SK-N-SH (cell line): ENCODE measurements at regions not wholly inside any gene's neighbourhood (a gene's known extent, or its start where the extent isn't known, plus 50 kb on each side); places are given as distances from the start of the nearest gene placed in this dataset.

ENCODE experiments used
- CTCF ChIA-PET: fragments of 300-600, 350-600 bp; formaldehyde crosslinking; extraction: SDS; loops from one replicate; lab custom pipeline; 2021; lab: Yijun Ruan, JAX
- POLR2A ChIA-PET: fragments of 350-600 bp; sonication (Branson Sonifier 250); formaldehyde crosslinking; extraction: SDS; loops from one replicate; lab custom pipeline; 2020; ENCODE audit warnings: antibody characterized with exemption, inconsistent platforms; lab: Yijun Ruan, JAX
- DNase-seq: peaks from one replicate; pipeline ENCODE4 v3.0.0; 2012
- H2AFZ ChIP-seq: fragments of 200-600 bp; sonication (generic); 2 replicates; pipeline ENCODE4 v1.8.1; 2016; ENCODE audit warnings: antibody characterized with exemption, mild to moderate bottlenecking, low read depth
- H3F3A ChIP-seq: fragments of 200-600 bp; sonication (generic); replicated peaks from 2 replicates; pipeline ENCODE3; 2016; ENCODE audit warnings: antibody characterized with exemption, mild to moderate bottlenecking; ENCODE audit not compliant: insufficient read depth
- H3K27ac ChIP-seq, 2 experiments: fragments of 200-500 bp in 1 of 2; fragments of 200-600 bp in 1 of 2; sonication (Bioruptor generic) in 1 of 2; sonication (generic), shearing (Covaris generic) in 1 of 2; 2 replicates each; pipeline versions ENCODE4 v1.5.1 to v1.6.1; 2014 to 2016; ENCODE audit warnings: low read depth in 2 of 2, inconsistent platforms in 1 of 2, low read length in 1 of 2, mild to moderate bottlenecking in 1 of 2, mixed read lengths in 1 of 2
- H3K27me3 ChIP-seq: fragments of 200-600 bp; sonication (generic), shearing (Covaris generic); 2 replicates; pipeline ENCODE4 v1.6.1; 2016; ENCODE audit warnings: mixed run types; ENCODE audit not compliant: insufficient read depth
- H3K36me3 ChIP-seq, 2 experiments: fragments of 200-500 bp in 1 of 2; fragments of 200-600 bp in 1 of 2; sonication (Bioruptor generic) in 1 of 2; sonication (generic) in 1 of 2; replicated peaks in 1 of 2; 2 replicates each; pipeline versions ENCODE3 to v1.5.1; 2014 to 2016; ENCODE audit warnings: low read length in 1 of 2, mild to moderate bottlenecking in 1 of 2; ENCODE audit not compliant: insufficient read depth in 2 of 2, control insufficient read depth in 1 of 2
- H3K4me1 ChIP-seq, 2 experiments: fragments of 200-500 bp in 1 of 2; fragments of 200-600 bp in 1 of 2; sonication (Bioruptor generic) in 1 of 2; sonication (generic), shearing (Covaris generic) in 1 of 2; 2 replicates each; pipeline versions ENCODE4 v1.5.1 to v1.6.1; 2014 to 2016; ENCODE audit warnings: low read depth in 1 of 2, low read length in 1 of 2, mixed run types in 1 of 2; ENCODE audit not compliant: insufficient read depth in 2 of 2, control insufficient read depth in 1 of 2
- H3K4me2 ChIP-seq: fragments of 200-600 bp; sonication (generic), shearing (Covaris generic); 2 replicates; pipeline ENCODE4 v1.6.1; 2017; ENCODE audit warnings: mixed run types
- H3K4me3 ChIP-seq, 2 experiments: fragments of 200-500 bp in 1 of 2; fragments of 200-600 bp in 1 of 2; sonication (Bioruptor generic) in 1 of 2; sonication (generic), shearing (Covaris generic) in 1 of 2; 2 replicates each; pipeline versions ENCODE4 v1.5.1 to v1.8.1; 2014 to 2016; ENCODE audit warnings: low read depth in 2 of 2, inconsistent platforms in 1 of 2, low read length in 1 of 2, mild to moderate bottlenecking in 1 of 2, mixed read lengths in 1 of 2, moderate library complexity in 1 of 2
- H3K79me2 ChIP-seq: fragments of 200-600 bp; sonication (generic); 2 replicates; pipeline ENCODE4 v1.8.1; 2017; ENCODE audit warnings: mild to moderate bottlenecking; ENCODE audit not compliant: insufficient read depth
- H3K9ac ChIP-seq: fragments of 200-600 bp; sonication (generic); 2 replicates; pipeline ENCODE4 v1.6.1; 2017; ENCODE audit warnings: mixed run types
- H3K9me2 ChIP-seq: fragments of 200-600 bp; sonication (generic); 2 replicates; pipeline ENCODE4 v1.6.1; 2017; ENCODE audit warnings: mixed run types
- H3K9me3 ChIP-seq: fragments of 200-600 bp; sonication (generic); 2 replicates; pipeline ENCODE4 v1.6.1; 2017; ENCODE audit warnings: mixed run types, mild to moderate bottlenecking, moderate library complexity
- H4K20me1 ChIP-seq: fragments of 200-600 bp; sonication (generic); 2 replicates; pipeline ENCODE4 v1.6.1; 2017; ENCODE audit warnings: mild to moderate bottlenecking, mixed run types; ENCODE audit not compliant: insufficient read depth
- CHD2 ChIP-seq: fragments of 150-350 bp; IDR thresholded peaks from 2 replicates; pipeline ENCODE4 v1.6.1; 2018; ENCODE audit warnings: low read length; ENCODE audit not compliant: partially characterized antibody
- ELF1 ChIP-seq: IDR thresholded peaks from 2 replicates; pipeline ENCODE4 v1.4.0; 2012
- FOSL2 ChIP-seq: IDR thresholded peaks from 2 replicates; pipeline ENCODE4 v1.4.0; 2012; ENCODE audit warnings: low read depth, mild to moderate bottlenecking, moderate library complexity, borderline replicate concordance
- FOXM1 ChIP-seq: IDR thresholded peaks from 2 replicates; pipeline ENCODE4 v1.4.0; 2012; ENCODE audit warnings: low read depth, mild to moderate bottlenecking
- MAX ChIP-seq: IDR thresholded peaks from 2 replicates; pipeline ENCODE4 v1.4.0; 2012; ENCODE audit warnings: low read depth
- RCOR1 ChIP-seq: fragments of 150-350 bp; IDR thresholded peaks from 2 replicates; pipeline ENCODE4 v1.6.1; 2017; ENCODE audit warnings: antibody characterized with exemption, low read length
- RFX5 ChIP-seq: IDR thresholded peaks from 2 replicates; pipeline ENCODE4 v1.6.1; 2012; ENCODE audit warnings: mild to moderate bottlenecking, improper control_type of control experiment, low read length
- RXRA ChIP-seq: IDR thresholded peaks from 2 replicates; pipeline ENCODE4 v1.4.0; 2012; ENCODE audit warnings: low read depth, mild to moderate bottlenecking, borderline replicate concordance
- SMC3 ChIP-seq: IDR thresholded peaks from 2 replicates; pipeline ENCODE4 v1.6.1; 2012; ENCODE audit warnings: low read depth, low read length, improper control_type of control experiment
- TCF12 ChIP-seq: IDR thresholded peaks from 2 replicates; pipeline ENCODE4 v1.4.0; 2012
- YY1 ChIP-seq: IDR thresholded peaks from 2 replicates; pipeline ENCODE4 v1.4.0; 2012; ENCODE audit warnings: low read depth, mild to moderate bottlenecking
- WGBS: methylation state at CpG from one replicate; pipeline ENCODE4 v1.1.6; 2017; ENCODE audit warnings: low lambda C conversion rate; 5-methylcytosine and 5-hydroxymethylcytosine counted together
- TF ChIP-seq, protein P1 (sequence below): IDR thresholded peaks from 2 replicates; pipeline ENCODE4 v1.4.0; 2012; ENCODE audit warnings: low read depth, borderline replicate concordance

DNA sequence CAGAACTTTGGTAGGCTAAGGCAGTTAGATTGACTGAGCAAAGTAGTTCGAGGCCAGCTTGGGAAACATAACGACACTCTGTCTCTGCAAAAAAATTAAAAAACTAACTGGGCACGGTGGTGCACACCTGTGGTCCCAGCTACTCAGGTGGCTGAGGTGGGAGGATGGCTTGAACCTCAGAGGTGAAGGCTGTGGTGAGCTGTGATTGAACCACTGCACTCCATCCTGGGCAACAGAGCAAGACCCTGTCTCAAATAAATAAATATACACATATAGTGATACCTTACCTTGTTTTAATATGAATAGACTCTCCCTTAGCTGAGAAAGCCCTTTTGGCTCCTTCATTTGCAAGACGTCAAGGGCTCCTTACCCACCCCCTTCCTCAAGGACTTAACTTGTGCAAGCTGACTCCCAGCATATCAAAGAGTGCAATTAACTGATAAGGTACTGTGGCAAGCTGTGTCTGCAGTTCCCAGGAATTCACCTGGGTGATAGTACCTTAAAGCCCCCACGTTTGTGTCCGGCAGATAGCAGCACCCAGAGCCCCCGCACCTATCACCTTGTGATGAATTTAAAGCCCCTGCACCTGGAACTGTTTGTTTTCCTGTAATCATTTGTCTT, 655.6 kb upstream of the GALNTL6 start:
- Histone ChIP-seq H3K27ac (no peak overlapping the region), H3K36me3 (no peaks in the 10 kb centered on the region), H3K9me3 (no peaks in the 10 kb centered on the region), H3K27me3 (no peaks in the 10 kb centered on the region), H3K79me2 (no peaks in the 10 kb centered on the region), H4K20me1 (no peaks in the 10 kb centered on the region), H3K4me1 (no peaks in the 10 kb centered on the region), H2AFZ (no peak overlapping the region), H3K4me2 (no peak overlapping the region), H3F3A (no peaks in the 10 kb centered on the region), H3K4me3 (no peak overlapping the region), H3K9ac (no peak overlapping the region), H3K9me2 (no peaks in the 10 kb centered on the region)
- TF ChIP-seq YY1 (no peak), RCOR1 (no peak), ELF1 (no peak), SMC3 (no peak)
- ChIA-PET CTCF (no interaction called here), POLR2A (no interaction called here)
- WGBS = 19% methylated on average over 7 of the region's 7 CpGs
- no peak for DNase-seq

GRCh38 chr4:171142639-171143038, 670.6 kb upstream of the GALNTL6 start:
- no peaks in the 10 kb centered on the region for H3K9me3 ChIP-seq
- H2AFZ ChIP-seq = no peak overlapping the region
- no peak overlapping the region for H3K9ac ChIP-seq
- 0% methylated on average over 1 of the region's 1 CpG for WGBS
- H3K4me1 ChIP-seq = no peaks in the 10 kb centered on the region
- POLR2A ChIA-PET = no interaction called here
- H3K79me2 ChIP-seq = no peaks in the 10 kb centered on the region
- H3F3A ChIP-seq = no peaks in the 10 kb centered on the region
- H4K20me1 ChIP-seq = no peaks in the 10 kb centered on the region
- no peak overlapping the region for H3K27ac ChIP-seq
- DNase-seq = no peak
- CTCF ChIA-PET = no interaction called here
- no peak overlapping the region for H3K4me3 ChIP-seq
- no peaks in the 10 kb centered on the region for H3K36me3 ChIP-seq
- no peaks in the 10 kb centered on the region for H3K9me2 ChIP-seq
- no peaks in the 10 kb centered on the region for H3K27me3 ChIP-seq
- no peak overlapping the region for H3K4me2 ChIP-seq
- TF ChIP-seq FOXM1 (no peak), RXRA (no peak), TCF12 (no peak), RFX5 (no peak), RCOR1 (no peak), MAX (no peak)
- TF ChIP-seq, protein P1, sequence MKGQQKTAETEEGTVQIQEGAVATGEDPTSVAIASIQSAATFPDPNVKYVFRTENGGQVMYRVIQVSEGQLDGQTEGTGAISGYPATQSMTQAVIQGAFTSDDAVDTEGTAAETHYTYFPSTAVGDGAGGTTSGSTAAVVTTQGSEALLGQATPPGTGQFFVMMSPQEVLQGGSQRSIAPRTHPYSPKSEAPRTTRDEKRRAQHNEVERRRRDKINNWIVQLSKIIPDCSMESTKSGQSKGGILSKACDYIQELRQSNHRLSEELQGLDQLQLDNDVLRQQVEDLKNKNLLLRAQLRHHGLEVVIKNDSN = no peak

DNA sequence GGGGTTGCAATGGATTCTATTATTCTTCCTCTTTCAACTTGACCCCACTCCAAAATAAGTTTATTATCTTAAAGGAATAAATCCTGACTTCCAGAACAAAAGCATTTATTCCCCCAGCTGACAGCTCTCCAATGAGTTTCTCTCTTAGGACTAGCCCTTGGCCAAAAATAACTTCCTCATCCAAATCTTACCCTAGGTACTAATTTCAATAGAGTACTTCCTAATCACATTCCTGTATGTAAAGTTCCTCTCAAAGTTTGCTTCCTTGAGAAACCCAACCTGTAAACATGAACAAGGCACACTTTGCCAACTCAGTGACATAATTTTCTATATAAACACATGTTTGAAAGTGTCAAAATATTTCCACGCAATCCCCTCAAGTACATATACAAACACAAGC, 671.2 kb upstream of the GALNTL6 start:
- Histone ChIP-seq H3K27me3 (no peaks in the 10 kb centered on the region), H3K9me3 (no peaks in the 10 kb centered on the region), H3K79me2 (no peaks in the 10 kb centered on the region), H2AFZ (no peak overlapping the region), H3K36me3 (no peaks in the 10 kb centered on the region), H3K9ac (no peak overlapping the region), H3K27ac (no peak overlapping the region), H3F3A (no peaks in the 10 kb centered on the region), H3K9me2 (no peaks in the 10 kb centered on the region), H3K4me1 (no peaks in the 10 kb centered on the region), H3K4me2 (no peak overlapping the region), H4K20me1 (no peaks in the 10 kb centered on the region), H3K4me3 (no peak overlapping the region)
- ChIA-PET CTCF (no interaction called here), POLR2A (no interaction called here)
- TF ChIP-seq CHD2 (no peak), FOSL2 (no peak), RFX5 (no peak), YY1 (no peak)
- WGBS = 26% methylated on average over 1 of the region's 1 CpG
- no peak for DNase-seq
